Activated naive CD4-positive, alpha-beta T cell (primary cell): ENCODE measurements at regions not wholly inside any gene's neighbourhood (a gene's known extent, or its start where the extent isn't known, plus 50 kb on each side); places are given as distances from the start of the nearest gene placed in this dataset.
"Not testable (repeated sequence)": the region's sequence is repeated elsewhere in the genome, so short reads cannot be mapped to it uniquely, and the experiment has no call there.

Experiments used
- DNase-seq, 4 experiments: peaks; one replicate each; lab custom pipeline; 2025; lab: John Stamatoyannopoulos, UW

GRCh38 chr7:4319280-4319679 is 362.8 kb upstream of the FOXK1 start:
- DNase-seq: no peak

- no peak for DNase-seq
Measured at GRCh38 chr7:4325732-4326131, 356.4 kb upstream of the FOXK1 start.

GRCh38 chr7:4331711-4332110 is 350.4 kb upstream of the FOXK1 start:
- DNase-seq: no peak

GRCh38 chr7:4338556-4338955 is 343.5 kb upstream of the FOXK1 start:
- DNase-seq: no peak

- DNase-seq: no peak
Measured at GRCh38 chr7:4343272-4344247, 338.5 kb upstream of the FOXK1 start.

GRCh38 chr7:4345004-4345403 is 337.1 kb upstream of the FOXK1 start:
- no peak for DNase-seq

- DNase-seq: no peak
Measured at GRCh38 chr7:4352069-4352468, 330.0 kb upstream of the FOXK1 start.

GRCh38 chr7:4361774-4362173 is 320.3 kb upstream of the FOXK1 start:
- DNase-seq: no peak

GRCh38 chr7:4383584-4383983 is 298.5 kb upstream of the FOXK1 start:
- DNase-seq: no peak

GRCh38 chr7:4386190-4386589 is 295.9 kb upstream of the FOXK1 start:
- DNase-seq: no peak

- not testable (repeated sequence) for DNase-seq
Measured at GRCh38 chr7:4391103-4391502, 291.0 kb upstream of the FOXK1 start.

GRCh38 chr7:4394736-4395135 is 287.4 kb upstream of the FOXK1 start:
- DNase-seq: no peak

- no peak for DNase-seq
Measured at GRCh38 chr7:4399121-4399520, 283.0 kb upstream of the FOXK1 start.

GRCh38 chr7:4399596-4399995 is 282.5 kb upstream of the FOXK1 start:
- no peak for DNase-seq

- no peak for DNase-seq
Measured at GRCh38 chr7:4406288-4407058, 275.6 kb upstream of the FOXK1 start.

GRCh38 chr7:4409946-4410345 is 272.1 kb upstream of the FOXK1 start:
- DNase-seq: no peak

- no peak for DNase-seq
Measured at GRCh38 chr7:4416396-4417056, 265.6 kb upstream of the FOXK1 start.

- DNase-seq: no peak
Measured at GRCh38 chr7:4428526-4428925, 253.6 kb upstream of the FOXK1 start.

GRCh38 chr7:4430227-4430626 is 251.9 kb upstream of the FOXK1 start:
- DNase-seq: no peak

- DNase-seq: no peak
Measured at GRCh38 chr7:4434306-4434705, 247.8 kb upstream of the FOXK1 start.

GRCh38 chr7:4436361-4436895 is 245.7 kb upstream of the FOXK1 start:
- DNase-seq: no peak

- no peak for DNase-seq
Measured at GRCh38 chr7:4436936-4437335, 245.2 kb upstream of the FOXK1 start.
